Astrocyte of the spinal cord (primary cell): ENCODE measurements at regions not wholly inside any gene's neighbourhood (a gene's known extent, or its start where the extent isn't known, plus 50 kb on each side); places are given as distances from the start of the nearest gene placed in this dataset.

Experiments
- DNase-seq: peaks from one replicate; pipeline ENCODE4 v3.0.0; 2011; ENCODE audit warnings: low read depth, low spot score
- H3K4me3 ChIP-seq: 2 replicates; pipeline ENCODE4 v1.5.1; 2011; ENCODE audit warnings: low read depth, mild to moderate bottlenecking, low read length, moderate library complexity
- in situ Hi-C: cut with HindIII; loops from 2 replicates; pipeline ENCODE4 v1.10.0; 2017; ENCODE audit warnings: low sequenced_read_pairs
- TF ChIP-seq, protein P1 (sequence below): IDR thresholded peaks from 2 replicates; pipeline ENCODE4 v1.5.1; 2012; ENCODE audit warnings: low read depth, mild to moderate bottlenecking, low read length, inconsistent platforms

DNA sequence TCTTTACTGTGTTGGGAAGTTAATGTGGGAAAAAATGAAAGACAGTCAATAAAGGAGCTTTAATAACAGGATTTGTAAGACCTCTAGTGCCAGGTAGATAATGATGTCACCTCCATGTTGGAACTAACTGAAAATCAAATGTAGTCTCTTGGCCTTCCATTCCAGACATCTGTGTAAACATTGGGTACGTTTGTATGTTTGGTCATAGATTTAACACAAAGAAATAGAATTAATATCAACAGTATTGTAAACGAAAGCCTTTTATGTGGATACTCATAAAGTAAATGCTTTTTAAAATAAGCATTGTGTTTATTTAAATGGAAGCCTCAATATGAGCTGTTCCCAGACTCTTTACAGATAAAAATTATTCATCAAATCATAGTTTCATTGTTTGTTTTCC is 605.7 kb downstream of the METTL15 start:
- TF ChIP-seq, protein P1, sequence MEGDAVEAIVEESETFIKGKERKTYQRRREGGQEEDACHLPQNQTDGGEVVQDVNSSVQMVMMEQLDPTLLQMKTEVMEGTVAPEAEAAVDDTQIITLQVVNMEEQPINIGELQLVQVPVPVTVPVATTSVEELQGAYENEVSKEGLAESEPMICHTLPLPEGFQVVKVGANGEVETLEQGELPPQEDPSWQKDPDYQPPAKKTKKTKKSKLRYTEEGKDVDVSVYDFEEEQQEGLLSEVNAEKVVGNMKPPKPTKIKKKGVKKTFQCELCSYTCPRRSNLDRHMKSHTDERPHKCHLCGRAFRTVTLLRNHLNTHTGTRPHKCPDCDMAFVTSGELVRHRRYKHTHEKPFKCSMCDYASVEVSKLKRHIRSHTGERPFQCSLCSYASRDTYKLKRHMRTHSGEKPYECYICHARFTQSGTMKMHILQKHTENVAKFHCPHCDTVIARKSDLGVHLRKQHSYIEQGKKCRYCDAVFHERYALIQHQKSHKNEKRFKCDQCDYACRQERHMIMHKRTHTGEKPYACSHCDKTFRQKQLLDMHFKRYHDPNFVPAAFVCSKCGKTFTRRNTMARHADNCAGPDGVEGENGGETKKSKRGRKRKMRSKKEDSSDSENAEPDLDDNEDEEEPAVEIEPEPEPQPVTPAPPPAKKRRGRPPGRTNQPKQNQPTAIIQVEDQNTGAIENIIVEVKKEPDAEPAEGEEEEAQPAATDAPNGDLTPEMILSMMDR, result no peak
- in situ Hi-C loops, result no loop called here
- no peak overlapping the region for H3K4me3 ChIP-seq
- no peak for DNase-seq

DNA sequence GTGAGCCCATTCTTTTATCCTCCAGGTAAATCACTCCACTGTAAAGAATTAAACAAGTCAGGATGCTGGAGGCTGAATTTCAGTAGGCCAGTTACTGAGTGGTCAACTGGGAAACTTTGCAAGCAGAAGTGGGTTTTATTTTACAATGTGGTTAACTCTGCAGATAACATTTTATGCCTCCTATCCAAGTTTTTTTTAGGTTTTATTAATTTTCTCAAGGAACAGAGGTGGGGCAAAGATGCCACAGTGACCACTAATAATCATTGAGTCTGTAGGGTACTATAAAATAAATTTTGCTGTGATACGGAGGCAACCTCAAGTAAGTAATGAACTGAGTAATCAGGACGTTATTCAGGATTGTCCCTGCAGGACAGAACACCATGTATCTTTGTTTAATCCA is 599.9 kb downstream of the METTL15 start:
- TF ChIP-seq, protein P1, result no peak
- H3K4me3 ChIP-seq, result no peak overlapping the region
- no peak for DNase-seq
- in situ Hi-C loops, result no loop called here

DNA sequence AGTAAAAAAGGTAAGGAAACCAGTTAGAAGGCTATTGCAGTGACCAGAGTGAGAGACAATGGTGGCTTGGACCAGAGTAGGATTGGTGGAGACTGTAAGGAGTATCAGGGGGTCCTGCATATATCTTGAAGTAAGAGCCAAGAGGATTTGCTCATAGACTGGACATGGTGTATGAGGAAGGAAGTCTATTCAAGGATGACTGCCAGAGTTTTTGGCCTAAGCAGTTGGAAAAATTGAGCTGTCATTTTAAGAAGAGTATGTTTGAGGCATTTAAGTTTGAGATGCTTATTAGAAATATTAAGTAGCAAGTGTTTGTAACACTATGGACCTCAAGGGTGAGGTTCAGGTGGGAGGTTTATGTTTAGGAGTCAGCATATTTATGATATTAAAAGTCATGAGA is 596.6 kb downstream of the METTL15 start:
- in situ Hi-C loops, result no loop called here
- H3K4me3 ChIP-seq, result no peak overlapping the region
- DNase-seq, result no peak
- TF ChIP-seq, protein P1, result no peak

DNA sequence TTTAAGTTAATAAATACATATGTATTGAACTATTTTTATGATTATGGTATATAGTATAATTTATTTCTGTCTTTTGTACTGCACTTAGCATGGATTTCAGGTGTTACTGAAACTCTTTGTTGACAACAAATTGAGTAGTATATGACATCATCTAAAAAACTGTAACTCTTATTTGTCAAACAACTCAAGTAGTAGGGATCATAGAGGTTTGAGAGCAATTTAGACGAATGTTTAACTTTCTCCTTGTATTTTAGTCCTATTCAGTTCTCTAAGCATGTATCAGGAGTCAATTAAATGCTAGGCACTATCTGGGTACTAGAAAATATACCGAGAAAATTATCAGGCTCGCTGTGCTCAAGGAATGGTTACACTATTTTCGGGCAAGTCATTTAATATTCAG is 595.2 kb downstream of the METTL15 start:
- no peak overlapping the region for H3K4me3 ChIP-seq
- in situ Hi-C loops, result no loop called here

DNA sequence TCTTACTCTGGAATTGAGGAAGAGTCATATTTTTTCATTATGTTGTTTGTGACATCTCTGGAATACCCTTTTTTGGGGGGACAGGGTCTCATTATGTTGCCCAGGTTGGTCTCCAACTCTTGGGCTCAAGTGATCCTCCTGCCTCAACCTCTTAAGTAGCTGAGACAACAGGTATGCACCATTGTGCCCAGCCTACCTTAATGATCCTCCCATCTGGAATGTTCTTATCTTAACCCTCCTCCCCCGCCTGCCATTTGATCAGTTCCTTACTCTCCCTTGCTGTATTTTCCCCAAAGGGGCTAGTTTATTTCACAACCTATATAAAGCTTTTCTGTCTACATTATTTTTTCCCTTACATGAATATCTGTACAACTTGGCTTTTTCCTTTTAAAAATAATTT is 594.7 kb downstream of the METTL15 start:
- no peak overlapping the region for H3K4me3 ChIP-seq

More for the DNA sequence above, 595.2 kb downstream of the METTL15 start:
- no peak for DNase-seq
- TF ChIP-seq, protein P1, result no peak

DNA sequence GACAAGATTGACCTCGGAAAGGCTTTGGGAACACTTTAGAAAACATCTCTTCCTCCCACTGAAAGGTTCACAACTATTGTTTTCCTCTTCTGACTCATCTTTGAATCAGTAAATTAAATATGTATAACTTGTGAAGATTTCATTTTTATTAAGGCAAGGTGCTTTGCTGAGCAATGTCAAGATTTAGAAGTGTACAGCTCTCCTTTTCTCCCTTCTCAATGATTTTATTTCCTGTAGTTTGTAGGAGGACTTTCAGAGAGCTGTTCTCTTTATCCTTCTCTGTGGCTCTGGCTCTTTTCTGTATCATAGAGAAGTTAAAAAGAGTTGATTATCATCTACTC is 594.2 kb downstream of the METTL15 start:
- no peak overlapping the region for H3K4me3 ChIP-seq
- TF ChIP-seq, protein P1, result no peak
- in situ Hi-C loops, result no loop called here
- DNase-seq, result no peak

More for the DNA sequence above, 594.7 kb downstream of the METTL15 start:
- TF ChIP-seq, protein P1, result no peak
- in situ Hi-C loops, result no loop called here
- no peak for DNase-seq
